ENCODE measurements at regions not wholly inside any gene's neighbourhood (a gene's known extent, or its start where the extent isn't known, plus 50 kb on each side); places are given as distances from the start of the nearest gene placed in this dataset.

DNA sequence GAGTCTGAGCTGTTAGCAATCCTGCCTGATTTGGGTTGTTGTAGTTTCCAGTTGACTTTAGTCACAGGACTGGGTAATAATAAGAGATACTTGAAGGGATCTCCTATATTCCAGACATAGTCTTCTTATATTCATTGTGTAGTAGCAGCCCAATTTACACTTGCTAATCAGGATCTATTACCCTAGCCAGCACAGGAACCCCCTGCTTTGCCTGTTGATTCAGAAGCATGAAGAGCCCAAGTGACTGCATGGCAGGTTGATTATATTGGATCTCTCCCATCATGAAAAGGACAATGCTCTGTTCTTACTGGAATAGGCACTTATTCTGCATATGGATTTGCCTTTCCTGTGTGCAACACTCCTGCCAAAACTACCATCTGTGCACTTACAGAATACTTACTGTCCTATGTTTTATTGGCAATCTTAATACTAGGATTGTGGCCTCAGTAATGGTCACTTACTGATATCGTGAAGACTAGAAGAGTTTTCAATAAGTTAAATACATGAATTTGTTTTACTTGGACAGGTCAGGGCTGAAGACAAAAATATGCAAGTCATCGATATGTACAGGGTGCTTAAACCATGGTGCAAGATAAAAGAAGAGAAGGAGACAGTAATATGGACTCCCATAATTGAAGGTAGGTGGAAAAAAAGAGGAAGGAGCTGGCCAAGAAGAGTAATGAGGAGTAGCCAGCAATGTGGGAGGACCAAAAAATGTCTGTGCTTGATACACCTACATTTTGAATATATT lies 304.1 kb downstream of the MCTP2 start:
- DNase-seq: no peak

GRCh38 chr15:94536549-94536948 lies 305.2 kb downstream of the MCTP2 start:
- no peak for DNase-seq

- DNase-seq: no peak
Measured at GRCh38 chr15:94538280-94538679, 306.9 kb downstream of the MCTP2 start.

- DNase-seq: no peak
Measured at GRCh38 chr15:94542391-94542790, 311.0 kb downstream of the MCTP2 start.

- DNase-seq: no peak
Measured at GRCh38 chr15:94546808-94547207, 315.4 kb downstream of the MCTP2 start.

GRCh38 chr15:94547711-94548110 lies 316.4 kb downstream of the MCTP2 start:
- no peak for DNase-seq

DNA sequence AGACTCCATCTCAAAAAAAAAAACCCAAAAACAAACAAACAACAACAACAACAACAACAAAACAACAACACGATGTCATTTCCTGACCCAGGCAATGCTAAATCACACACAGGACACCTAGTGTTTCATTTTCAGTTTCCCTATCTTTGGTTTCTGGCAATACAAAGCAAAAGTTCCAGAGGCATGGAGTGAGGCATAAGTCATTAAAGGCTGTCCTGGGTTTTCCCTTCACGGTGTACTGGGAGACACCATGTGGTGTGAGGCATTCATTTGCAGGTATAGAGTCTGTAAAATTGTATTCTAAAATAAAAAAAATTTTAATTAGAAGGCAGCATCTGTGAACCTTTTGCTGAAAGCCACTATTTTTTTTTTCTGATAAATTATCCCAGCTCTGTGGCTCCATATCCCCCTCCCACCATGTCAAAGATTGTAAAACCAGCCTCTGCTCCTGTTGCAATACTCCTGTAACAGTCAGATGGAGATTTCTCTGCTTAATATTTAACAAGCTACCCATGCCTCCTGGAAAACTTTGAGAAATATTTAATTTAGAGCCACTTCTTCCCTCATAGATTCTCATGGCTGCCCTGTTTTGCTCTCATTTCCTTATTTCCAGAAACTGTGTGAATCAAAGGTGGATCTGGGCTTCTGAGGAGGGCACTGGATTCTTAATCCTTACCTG lies 324.6 kb downstream of the MCTP2 start:
- no peak for DNase-seq

- DNase-seq: no peak
Measured at GRCh38 chr15:94561036-94561689, 329.8 kb downstream of the MCTP2 start.

DNA sequence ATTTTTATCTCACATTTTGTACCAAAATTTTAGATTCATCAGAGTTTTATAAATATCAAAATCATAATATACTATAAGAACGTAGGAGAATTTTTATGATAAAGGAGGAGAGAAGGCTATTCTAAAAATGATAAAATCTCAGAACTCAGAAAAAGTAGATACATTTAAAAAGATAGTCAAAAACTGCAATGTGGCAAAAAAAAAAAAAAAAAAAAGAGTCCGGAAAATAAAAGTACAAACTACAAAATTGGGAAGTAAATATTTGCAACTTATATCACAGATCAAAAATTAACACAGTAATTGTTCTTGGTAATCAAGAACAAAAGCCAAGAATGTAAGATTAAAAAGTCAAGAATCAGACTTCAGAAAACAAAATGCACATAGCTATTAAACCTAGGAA lies 332.1 kb downstream of the MCTP2 start:
- no peak for DNase-seq

DNA sequence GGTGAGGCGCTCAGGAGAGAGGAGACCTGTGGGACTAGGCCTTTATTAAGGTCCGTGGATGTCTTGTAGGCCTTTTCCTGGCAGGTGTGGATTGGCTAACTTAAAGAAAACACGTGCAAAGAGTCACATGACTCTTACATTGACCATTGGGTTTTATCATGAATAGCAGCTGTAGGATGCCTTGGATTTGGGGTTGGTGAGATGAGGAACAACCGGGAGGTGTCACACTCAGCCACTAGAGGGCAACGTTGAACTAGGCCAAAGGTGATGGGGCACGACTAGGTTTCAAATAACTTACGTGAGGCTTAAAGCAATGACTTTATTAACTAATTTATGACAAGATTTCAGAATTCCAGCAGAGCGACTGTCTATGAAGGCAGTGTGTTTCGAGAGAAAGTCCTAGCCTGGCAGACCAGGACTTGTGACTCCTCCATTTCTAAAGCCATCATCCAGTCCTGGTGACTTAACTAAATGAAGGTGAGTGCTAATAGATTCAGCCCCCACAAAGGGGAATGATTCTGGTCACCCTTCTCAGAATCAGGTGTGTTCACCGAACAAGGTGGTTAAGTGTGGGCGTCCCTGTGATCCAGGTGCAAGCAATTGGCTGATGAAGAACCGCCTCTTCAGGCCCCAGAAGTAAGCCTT lies 345.6 kb downstream of the MCTP2 start:
- DNase-seq: peak in 1 of 2 donors; percentile 51

DNA sequence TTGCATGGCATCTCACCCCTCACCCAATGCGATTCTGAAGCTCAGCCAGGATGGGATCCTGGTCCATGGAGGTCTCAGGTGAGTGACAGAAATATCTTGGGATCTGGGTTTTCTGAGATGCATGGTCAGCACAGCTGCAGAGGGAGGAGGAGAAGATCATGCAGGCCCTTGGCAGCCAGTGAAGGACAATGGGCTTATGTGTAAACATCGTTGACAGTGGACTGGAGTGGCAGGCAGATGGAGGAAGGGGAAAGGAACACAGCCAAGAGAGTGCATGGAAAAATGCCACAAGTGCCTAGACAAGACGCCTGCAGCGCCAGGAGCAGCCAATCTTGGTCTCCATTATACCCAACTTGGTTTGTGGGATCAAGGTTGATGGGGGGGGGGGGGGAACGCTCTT lies 347.9 kb downstream of the MCTP2 start:
- DNase-seq: no peak

- no peak for DNase-seq
Measured at GRCh38 chr15:94580211-94580885, 349.0 kb downstream of the MCTP2 start.

- DNase-seq: peak; percentile 8 to 39
Measured at GRCh38 chr15:94582368-94582767, 351.0 kb downstream of the MCTP2 start.

- DNase-seq: peak in 1 of 2 donors; percentile 14
Measured at GRCh38 chr15:94584833-94585244, 353.5 kb downstream of the MCTP2 start.

DNA sequence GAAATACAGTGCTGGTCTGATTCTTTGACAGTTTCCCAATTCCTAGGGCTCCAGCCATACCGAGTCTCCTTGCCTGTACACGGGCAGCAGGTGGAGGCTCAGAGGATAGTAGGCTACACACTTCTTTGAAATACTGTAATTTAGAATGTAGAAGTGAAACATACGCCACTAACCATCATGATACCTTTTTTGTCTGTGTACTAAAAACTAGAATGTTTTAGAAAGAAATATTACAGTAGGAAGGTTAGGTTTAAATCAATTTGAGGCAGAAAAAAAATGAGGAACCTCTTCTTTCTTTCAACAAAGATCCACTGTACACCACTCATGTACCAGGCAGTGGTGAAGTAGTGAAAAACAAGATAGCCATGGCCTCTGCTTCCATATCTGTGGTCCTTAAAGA lies 354.7 kb downstream of the MCTP2 start:
- DNase-seq: no peak

- DNase-seq: no peak
Measured at GRCh38 chr15:94587113-94587512, 355.8 kb downstream of the MCTP2 start.

DNA sequence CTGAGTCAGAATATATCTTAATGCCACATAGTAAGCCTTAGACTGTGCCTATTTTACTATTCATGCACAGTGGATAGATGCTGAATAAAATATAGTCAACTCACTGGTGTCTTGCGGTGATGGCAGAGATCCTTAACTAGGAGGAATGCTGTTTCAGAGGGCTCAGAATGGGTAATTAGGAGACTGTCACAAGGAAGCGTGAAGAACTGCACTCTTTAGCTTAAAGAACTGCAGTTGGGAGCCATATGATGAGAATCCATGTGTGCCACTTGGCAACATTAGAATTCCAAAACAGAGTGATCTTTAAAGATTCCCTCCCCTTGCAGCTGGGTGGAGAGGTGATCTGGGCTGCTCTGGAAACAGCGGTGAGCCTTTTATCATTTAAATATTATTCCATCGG lies 357.6 kb downstream of the MCTP2 start:
- no peak for DNase-seq

- DNase-seq: no peak
Measured at GRCh38 chr15:94592495-94592894, 361.1 kb downstream of the MCTP2 start.

DNA sequence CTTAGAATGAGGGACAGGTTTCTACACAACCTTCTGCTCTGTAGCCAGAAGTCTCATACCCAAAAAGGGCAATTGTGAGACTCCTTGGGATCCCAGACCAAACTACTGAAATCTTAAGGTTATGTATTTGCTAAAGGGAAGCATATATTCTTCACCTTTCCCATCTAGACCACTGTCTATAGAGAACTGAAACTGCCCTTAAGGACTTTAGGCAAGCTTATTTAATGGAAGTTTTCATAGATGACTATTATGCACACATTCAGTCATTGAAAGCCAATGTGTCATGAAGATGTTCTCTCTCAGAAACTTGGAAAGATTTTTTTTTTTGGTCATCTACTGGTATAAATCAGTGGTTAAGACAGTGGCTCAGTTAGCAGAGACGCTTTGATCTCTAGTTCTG lies 365.3 kb downstream of the MCTP2 start:
- DNase-seq: no peak

GRCh38 chr15:94600505-94600904 lies 369.1 kb downstream of the MCTP2 start:
- DNase-seq: no peak

GRCh38 chr15:94602754-94603470 lies 371.6 kb downstream of the MCTP2 start:
- no peak for DNase-seq

DNA sequence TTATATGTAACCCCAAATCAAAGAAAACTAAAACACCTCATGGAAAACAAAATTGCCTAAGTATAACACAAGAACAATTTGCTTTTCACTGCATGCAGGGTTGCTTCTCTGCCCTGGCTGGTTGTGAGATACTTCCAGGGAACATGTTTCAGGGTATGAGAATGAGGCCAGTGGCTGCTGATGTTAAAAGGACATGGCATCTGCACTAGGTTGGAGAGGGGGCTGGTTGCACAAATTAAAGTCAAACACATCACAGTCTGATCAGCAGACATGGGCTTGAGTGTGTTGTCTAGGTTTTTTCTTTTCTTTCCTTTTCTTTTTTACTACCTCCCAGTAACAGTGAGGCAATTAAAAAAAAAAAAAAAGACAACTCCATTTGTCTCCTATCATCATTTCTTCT lies 374.9 kb downstream of the MCTP2 start:
- no peak for DNase-seq
